ENCODE measurements at regions not wholly inside any gene's neighbourhood (a gene's known extent, or its start where the extent isn't known, plus 50 kb on each side); places are given as distances from the start of the nearest gene placed in this dataset.

GRCh38 chr6:47102331-47102730, 60.2 kb upstream of the ADGRF1 start:
- TF ChIP-seq POLR2AphosphoS5 (IDR thresholded peaks at IDR 0.05; ENCODE audit: insufficient read depth, low read depth, low read length) (no peak), CTCF (IDR thresholded peaks at IDR 0.05; ENCODE audit: extremely low read depth in 1 of 2, insufficient read depth in 1 of 2, low read depth in 1 of 2, low read length in 2 of 2) (no peak), POLR2A (IDR thresholded peaks at IDR 0.05; ENCODE audit: low read depth, low read length) (no peak)
